K562 (cell line): ENCODE measurements at regions not wholly inside any gene's neighbourhood (a gene's known extent, or its start where the extent isn't known, plus 50 kb on each side); places are given as distances from the start of the nearest gene placed in this dataset.

ENCODE experiments used
- ATAC-seq: fragments of 200-7000 bp; cut with Tn5 transposase; 3 replicates; pipeline ENCODE4 v1.9.1; 2020; ENCODE audit warnings: moderate library complexity
- BruUV-seq: library from RNA; stranded (reverse); fragments of 400-500 nt; replicated peaks from 2 replicates; lab custom pipeline; 2021; lab: Mats Ljungman, UMichigan
- CTCF ChIA-PET: fragments of 300-600 bp; formaldehyde crosslinking; extraction: SDS; loops from one replicate; lab custom pipeline; 2021; ENCODE audit warnings: low intra/inter-chr PET ratio; lab: Yijun Ruan, JAX
- POLR2A ChIA-PET: fragments of 300-600, 350-650 bp; sonication (Branson Sonifier 250); formaldehyde crosslinking; extraction: SDS; loops from one replicate; lab custom pipeline; 2021; ENCODE audit warnings: antibody characterized with exemption, inconsistent platforms; lab: Yijun Ruan, JAX
- DNase-seq, 4 experiments: peaks; one replicate each; pipeline versions ENCODE4 v3.0.0 to v3.0.0-alpha.2; 2011 to 2018; ENCODE audit warnings: low spot score in 3 of 4, mixed read lengths in 3 of 4; ENCODE audit errors: extremely low read depth in 1 of 4
- FAIRE-seq: peaks from 2 replicates; lab custom pipeline; 2011; peaks lifted over from hg19 to GRCh38; lab: Jason Lieb, UNC
- H2AFZ ChIP-seq: 2 replicates; pipeline ENCODE4 v1.6.0; 2011; ENCODE audit warnings: low read depth, low read length, control low read depth, inconsistent platforms
- H3K27ac ChIP-seq: fragments of 200-600 bp; 3 replicates; pipeline ENCODE4 v1.8.0; 2011; ENCODE audit warnings: low read depth, mild to moderate bottlenecking, control low read depth, inconsistent platforms, low read length, moderate library complexity, mixed read lengths; ENCODE audit errors: extremely low read depth
- H3K27me3 ChIP-seq, 2 experiments: fragments of 300-600 bp in 1 of 2; 2 replicates in 1 of 2; 3 replicates in 1 of 2; pipeline versions ENCODE4 v1.6.0 to v1.8.0; 2011; ENCODE audit warnings: inconsistent platforms in 2 of 2, low read length in 2 of 2, mild to moderate bottlenecking in 1 of 2, mixed read lengths in 1 of 2, moderate library complexity in 1 of 2; ENCODE audit not compliant: control insufficient read depth in 2 of 2, insufficient read depth in 2 of 2
- H3K36me3 ChIP-seq: fragments of 300-600 bp; 3 replicates; pipeline ENCODE4 v1.8.0; 2011; ENCODE audit warnings: mild to moderate bottlenecking, low read length, inconsistent platforms; ENCODE audit not compliant: control insufficient read depth, insufficient read depth
- H3K4me1 ChIP-seq, 2 experiments: fragments of 200-600 bp in 1 of 2; replicated peaks in 1 of 2; 2 replicates in 1 of 2; 3 replicates in 1 of 2; pipeline versions ENCODE4 v1.5.1 to v1.8.0; 2011; ENCODE audit warnings: inconsistent platforms in 2 of 2, low read length in 2 of 2, mild to moderate bottlenecking in 1 of 2, mixed read lengths in 1 of 2, moderate library complexity in 1 of 2; ENCODE audit not compliant: control insufficient read depth in 2 of 2, insufficient read depth in 2 of 2
- H3K4me2 ChIP-seq: 2 replicates; pipeline ENCODE4 v1.6.1; 2011; ENCODE audit warnings: low read length, control low read depth, inconsistent platforms, mixed read lengths; ENCODE audit not compliant: insufficient read depth
- H3K4me3 ChIP-seq: fragments of 200-600 bp; sonication (generic), shearing (Covaris generic); 2 replicates; pipeline ENCODE4 v1.5.1; 2016; ENCODE audit warnings: control low read depth, inconsistent platforms
- H3K79me2 ChIP-seq: fragments of 200-600 bp; 3 replicates; pipeline ENCODE4 v1.8.0; 2011; ENCODE audit warnings: low read length, inconsistent platforms; ENCODE audit not compliant: control insufficient read depth, insufficient read depth
- H3K9ac ChIP-seq, 2 experiments: 2 replicates each; pipeline versions ENCODE4 v1.6.0 to v1.6.1; 2011; ENCODE audit warnings: low read depth in 2 of 2, low read length in 2 of 2, control low read depth in 1 of 2, inconsistent platforms in 1 of 2, mild to moderate bottlenecking in 1 of 2, mixed read lengths in 1 of 2; ENCODE audit not compliant: insufficient read depth in 1 of 2
- H3K9me1 ChIP-seq: one replicate; pipeline ENCODE4 v1.6.0; 2011; ENCODE audit warnings: inconsistent platforms, mild to moderate bottlenecking, low read length, moderate library complexity; ENCODE audit not compliant: control insufficient read depth, insufficient read depth
- H3K9me3 ChIP-seq: replicated peaks from 2 replicates; pipeline ENCODE4 v1.5.1; 2011; ENCODE audit warnings: low read depth, low read length, inconsistent platforms; ENCODE audit not compliant: control insufficient read depth, insufficient read depth
- H4K20me1 ChIP-seq: replicated peaks from 2 replicates; pipeline ENCODE4 v1.6.1; 2011; ENCODE audit warnings: low read length, inconsistent platforms, mixed read lengths; ENCODE audit not compliant: control insufficient read depth, insufficient read depth
- ASH1L ChIP-seq: fragments of 450-650 bp; IDR thresholded peaks from 2 replicates; pipeline ENCODE4 v1.6.1; 2018; ENCODE audit warnings: borderline replicate concordance, mild to moderate bottlenecking, low read depth; ENCODE audit not compliant: partially characterized antibody
- CHD4 ChIP-seq: fragments of 200-600 bp; sonication (generic); IDR thresholded peaks from 3 replicates; pipeline ENCODE4 v1.6.1; 2012; ENCODE audit warnings: low read depth, mild to moderate bottlenecking, mixed read lengths, low read length, inconsistent platforms; ENCODE audit not compliant: insufficient read depth, insufficient replicate concordance, poor library complexity, severe bottlenecking
- ERF ChIP-seq: fragments of 450-650 bp; formaldehyde crosslinking; IDR thresholded peaks from 2 replicates; pipeline ENCODE4 v1.4.0; 2020; ENCODE audit warnings: mild to moderate bottlenecking, mixed read lengths
- GTF2A2 ChIP-seq: IDR thresholded peaks from 2 replicates; pipeline ENCODE4 v1.6.1; 2016; ENCODE audit warnings: mild to moderate bottlenecking, missing genetic modification characterization, missing compliant biosample characterization
- NR1H2 ChIP-seq: sonication (generic); formaldehyde crosslinking; IDR thresholded peaks from 2 replicates; pipeline ENCODE4 v1.4.0; 2020; ENCODE audit warnings: mild to moderate bottlenecking, missing genetic modification reagents
- ZFX ChIP-seq: sonication (generic); formaldehyde crosslinking; IDR thresholded peaks from 2 replicates; pipeline ENCODE4 v1.8.0; 2022; ENCODE audit warnings: mild to moderate bottlenecking, missing genetic modification reagents, moderate library complexity
- ZNF184 ChIP-seq: sonication (generic); formaldehyde crosslinking; IDR thresholded peaks from 2 replicates; pipeline ENCODE4 v1.5.0; 2020; ENCODE audit warnings: missing genetic modification reagents
- in situ Hi-C: fragments of 300-500 bp; cut with MboI; formaldehyde crosslinking; loops from 4 replicates; pipeline ENCODE4 v1.15.0; 2018; ENCODE audit warnings: inconsistent platforms, mixed read lengths
- intact Hi-C: fragments of 100-400 bp; cut with micrococcal nuclease; formaldehyde crosslinking; loops from 2 replicates; pipeline ENCODE4 v1.14.2; 2022
- TF ChIP-seq, protein P1 (sequence below): fragments of 450-650 bp; IDR thresholded peaks from 2 replicates; pipeline ENCODE4 v1.6.1; 2014; ENCODE audit warnings: low read depth, mild to moderate bottlenecking, moderate library complexity, borderline replicate concordance
- TF ChIP-seq, protein P2 (sequence below): conservative IDR thresholded peaks from 2 replicates; pipeline ENCODE4 v1.6.1; 2011; ENCODE audit warnings: low read depth, mild to moderate bottlenecking, low read length; ENCODE audit not compliant: control insufficient read depth
- TF ChIP-seq, protein P3 (sequence below): fragments of 450-650 bp; conservative IDR thresholded peaks from 2 replicates; pipeline ENCODE4 v1.6.1; 2016; ENCODE audit warnings: missing genetic modification characterization, low read depth, mild to moderate bottlenecking, control low read depth, missing compliant biosample characterization

DNA sequence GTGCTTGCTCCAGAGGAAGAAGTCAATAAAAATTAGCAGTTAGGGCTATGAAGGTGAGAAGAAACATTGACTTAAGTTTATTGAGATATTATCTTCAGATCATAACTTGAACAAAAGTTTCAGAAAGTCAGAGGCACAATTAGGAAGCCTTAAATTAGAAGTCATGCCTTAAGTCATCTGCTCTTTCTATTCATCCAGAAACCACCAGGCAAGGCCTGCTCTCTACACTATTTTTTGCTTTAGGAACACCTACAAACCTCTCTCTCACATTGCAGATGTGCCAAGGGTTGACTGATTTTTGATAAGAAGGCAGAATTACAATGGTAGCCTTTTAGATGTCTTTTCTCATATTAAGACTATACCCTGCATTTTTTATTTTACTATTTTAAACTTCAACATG lies 268.7 kb downstream of the SPRY2 start:
- no peaks in the 10 kb centered on the region for H3K27me3 ChIP-seq
- intact Hi-C loops (no loop called here), in situ Hi-C loops (no loop called here)
- FAIRE-seq (no peak), DNase-seq (no peak), ATAC-seq (no peak)
- no peak for TF ChIP-seq CHD4
- no peak for TF ChIP-seq ERF
- TF ChIP-seq ZFX = no peak
- TF ChIP-seq NR1H2 (CRISPR knock-in tag) = no peak
- TF ChIP-seq GTF2A2 (tag) = no peak
- TF ChIP-seq, protein P1, sequence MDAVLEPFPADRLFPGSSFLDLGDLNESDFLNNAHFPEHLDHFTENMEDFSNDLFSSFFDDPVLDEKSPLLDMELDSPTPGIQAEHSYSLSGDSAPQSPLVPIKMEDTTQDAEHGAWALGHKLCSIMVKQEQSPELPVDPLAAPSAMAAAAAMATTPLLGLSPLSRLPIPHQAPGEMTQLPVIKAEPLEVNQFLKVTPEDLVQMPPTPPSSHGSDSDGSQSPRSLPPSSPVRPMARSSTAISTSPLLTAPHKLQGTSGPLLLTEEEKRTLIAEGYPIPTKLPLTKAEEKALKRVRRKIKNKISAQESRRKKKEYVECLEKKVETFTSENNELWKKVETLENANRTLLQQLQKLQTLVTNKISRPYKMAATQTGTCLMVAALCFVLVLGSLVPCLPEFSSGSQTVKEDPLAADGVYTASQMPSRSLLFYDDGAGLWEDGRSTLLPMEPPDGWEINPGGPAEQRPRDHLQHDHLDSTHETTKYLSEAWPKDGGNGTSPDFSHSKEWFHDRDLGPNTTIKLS = no peak
- no peak for TF ChIP-seq ASH1L
- no peak for TF ChIP-seq ZNF184 (CRISPR knock-in tag)
- TF ChIP-seq, protein P2, sequence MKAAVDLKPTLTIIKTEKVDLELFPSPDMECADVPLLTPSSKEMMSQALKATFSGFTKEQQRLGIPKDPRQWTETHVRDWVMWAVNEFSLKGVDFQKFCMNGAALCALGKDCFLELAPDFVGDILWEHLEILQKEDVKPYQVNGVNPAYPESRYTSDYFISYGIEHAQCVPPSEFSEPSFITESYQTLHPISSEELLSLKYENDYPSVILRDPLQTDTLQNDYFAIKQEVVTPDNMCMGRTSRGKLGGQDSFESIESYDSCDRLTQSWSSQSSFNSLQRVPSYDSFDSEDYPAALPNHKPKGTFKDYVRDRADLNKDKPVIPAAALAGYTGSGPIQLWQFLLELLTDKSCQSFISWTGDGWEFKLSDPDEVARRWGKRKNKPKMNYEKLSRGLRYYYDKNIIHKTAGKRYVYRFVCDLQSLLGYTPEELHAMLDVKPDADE = no peak
- TF ChIP-seq, protein P3, sequence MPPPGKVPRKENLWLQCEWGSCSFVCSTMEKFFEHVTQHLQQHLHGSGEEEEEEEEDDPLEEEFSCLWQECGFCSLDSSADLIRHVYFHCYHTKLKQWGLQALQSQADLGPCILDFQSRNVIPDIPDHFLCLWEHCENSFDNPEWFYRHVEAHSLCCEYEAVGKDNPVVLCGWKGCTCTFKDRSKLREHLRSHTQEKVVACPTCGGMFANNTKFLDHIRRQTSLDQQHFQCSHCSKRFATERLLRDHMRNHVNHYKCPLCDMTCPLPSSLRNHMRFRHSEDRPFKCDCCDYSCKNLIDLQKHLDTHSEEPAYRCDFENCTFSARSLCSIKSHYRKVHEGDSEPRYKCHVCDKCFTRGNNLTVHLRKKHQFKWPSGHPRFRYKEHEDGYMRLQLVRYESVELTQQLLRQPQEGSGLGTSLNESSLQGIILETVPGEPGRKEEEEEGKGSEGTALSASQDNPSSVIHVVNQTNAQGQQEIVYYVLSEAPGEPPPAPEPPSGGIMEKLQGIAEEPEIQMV (tag) = no peak
- no peaks in the 10 kb centered on the region for H3K4me1 ChIP-seq
- BruUV-seq = no TSS peak
- H3K9me3 ChIP-seq = no peaks in the 10 kb centered on the region
- no peaks in the 10 kb centered on the region for H4K20me1 ChIP-seq
- H3K9ac ChIP-seq = no peak overlapping the region
- no peaks in the 10 kb centered on the region for H3K36me3 ChIP-seq
- no peaks in the 10 kb centered on the region for H3K79me2 ChIP-seq
- no peaks in the 10 kb centered on the region for H3K9me1 ChIP-seq
- no peak overlapping the region for H2AFZ ChIP-seq
- H3K4me3 ChIP-seq = no peak overlapping the region
- no peak overlapping the region for H3K4me2 ChIP-seq
- no peak overlapping the region for H3K27ac ChIP-seq
- POLR2A ChIA-PET = no interaction called here
- CTCF ChIA-PET = no interaction called here
